ENCODE measurements at regions not wholly inside any gene's neighbourhood (a gene's known extent, or its start where the extent isn't known, plus 50 kb on each side); places are given as distances from the start of the nearest gene placed in this dataset.
"Not testable (repeated sequence)": the region's sequence is repeated elsewhere in the genome, so short reads cannot be mapped to it uniquely, and the experiment has no call there.

- not testable (repeated sequence) for DNase-seq (ENCODE audit: low read depth)
Observed at GRCh38 chr1:146715054-146715453, 223.1 kb upstream of the NBPF12 start.

GRCh38 chr1:146710838-146711521 lies 227.1 kb upstream of the NBPF12 start:
- DNase-seq (ENCODE audit: low read depth): not testable (repeated sequence)

GRCh38 chr1:146709302-146709701 lies 228.8 kb upstream of the NBPF12 start:
- DNase-seq (ENCODE audit: low read depth): not testable (repeated sequence)

- not testable (repeated sequence) for DNase-seq (ENCODE audit: low read depth)
Observed at GRCh38 chr1:146704162-146704724, 233.9 kb upstream of the NBPF12 start.

- DNase-seq (ENCODE audit: low read depth): not testable (repeated sequence)
Observed at GRCh38 chr1:146701320-146701719, 236.8 kb upstream of the NBPF12 start.

- not testable (repeated sequence) for DNase-seq (ENCODE audit: low read depth)
Observed at GRCh38 chr1:146695388-146695787, 242.7 kb upstream of the NBPF12 start.

GRCh38 chr1:146691798-146692197 lies 246.3 kb upstream of the NBPF12 start:
- DNase-seq (ENCODE audit: low read depth): not testable (repeated sequence)

GRCh38 chr1:146688893-146689292 lies 249.2 kb upstream of the NBPF12 start:
- not testable (repeated sequence) for DNase-seq (ENCODE audit: low read depth)

GRCh38 chr1:146686777-146687366 lies 251.3 kb upstream of the NBPF12 start:
- DNase-seq (ENCODE audit: low read depth): not testable (repeated sequence)

- not testable (repeated sequence) for DNase-seq (ENCODE audit: low read depth)
Observed at GRCh38 chr1:146683126-146683429, 255.0 kb upstream of the NBPF12 start.

- not testable (repeated sequence) for DNase-seq (ENCODE audit: low read depth)
Observed at GRCh38 chr1:146682227-146683125, 255.6 kb upstream of the NBPF12 start.

GRCh38 chr1:146673729-146674299 lies 264.3 kb upstream of the NBPF12 start:
- not testable (repeated sequence) for DNase-seq (ENCODE audit: low read depth)

- DNase-seq (ENCODE audit: low read depth): not testable (repeated sequence)
Observed at GRCh38 chr1:146672608-146673007, 265.5 kb upstream of the NBPF12 start.

GRCh38 chr1:146671588-146671987 lies 266.5 kb upstream of the NBPF12 start:
- DNase-seq (ENCODE audit: low read depth): not testable (repeated sequence)

- not testable (repeated sequence) for DNase-seq (ENCODE audit: low read depth)
Observed at GRCh38 chr1:146670832-146671566, 267.1 kb upstream of the NBPF12 start.

- DNase-seq (ENCODE audit: low read depth): not testable (repeated sequence)
Observed at GRCh38 chr1:146666275-146666674, 271.8 kb upstream of the NBPF12 start.

GRCh38 chr1:146660242-146660641 lies 277.9 kb upstream of the NBPF12 start:
- not testable (repeated sequence) for DNase-seq (ENCODE audit: low read depth)

GRCh38 chr1:146656356-146657060 lies 281.6 kb upstream of the NBPF12 start:
- DNase-seq (ENCODE audit: low read depth): not testable (repeated sequence)

- DNase-seq (ENCODE audit: low read depth): not testable (repeated sequence)
Observed at GRCh38 chr1:146654763-146655162, 283.4 kb upstream of the NBPF12 start.

- DNase-seq (ENCODE audit: low read depth): not testable (repeated sequence)
Observed at GRCh38 chr1:146645978-146646604, 292.0 kb upstream of the NBPF12 start.
